A549 (cell line): ENCODE measurements at regions not wholly inside any gene's neighbourhood (a gene's known extent, or its start where the extent isn't known, plus 50 kb on each side); places are given as distances from the start of the nearest gene placed in this dataset.

Experiments used
- EP300 ChIP-seq, 2 experiments: fragments of >200 bp; sonication (Bioruptor Twin); formaldehyde crosslinking; IDR thresholded peaks; 2 replicates in 1 of 2; 3 replicates in 1 of 2; pipeline ENCODE4 v1.6.1; 2016 to 2017
- MAZ ChIP-seq: fragments of 150-350 bp; IDR thresholded peaks from 2 replicates; pipeline ENCODE4 v1.6.1; 2014; ENCODE audit warnings: antibody characterized with exemption, low read depth, low read length, borderline replicate concordance
- NFE2L2 ChIP-seq: fragments of 150-350 bp; conservative IDR thresholded peaks from 2 replicates; pipeline ENCODE4 v1.6.1; 2014; ENCODE audit warnings: low read length
- POLR2A ChIP-seq: IDR thresholded peaks from 2 replicates; pipeline ENCODE4 v1.6.1; 2012; ENCODE audit warnings: mild to moderate bottlenecking, low read length
- POLR2AphosphoS2 ChIP-seq: conservative IDR thresholded peaks from 2 replicates; pipeline ENCODE4 v1.6.1; 2012; ENCODE audit warnings: low read length, improper control_type of control experiment, inconsistent platforms
- ZNF302 ChIP-seq: fragments of 250-450 bp; sonication (Bioruptor Pico); IDR thresholded peaks from 2 replicates; pipeline ENCODE4 v1.9.0; 2021; ENCODE audit warnings: inconsistent platforms, mild to moderate bottlenecking, moderate library complexity
- TF ChIP-seq, protein P1 (sequence below): fragments of 250-450 bp; sonication (Bioruptor Pico); IDR thresholded peaks from 2 replicates; pipeline ENCODE4 v1.5.0; 2021; ENCODE audit warnings: mild to moderate bottlenecking, moderate library complexity, borderline replicate concordance
- TF ChIP-seq, protein P2 (sequence below): fragments of >200 bp; sonication (Bioruptor Twin); formaldehyde crosslinking; IDR thresholded peaks from 3 replicates; pipeline ENCODE4 v1.5.1; 2016
- TF ChIP-seq, protein P3 (sequence below): fragments of 250-450 bp; sonication (Bioruptor Pico); IDR thresholded peaks from 2 replicates; pipeline ENCODE4 v1.5.0; 2020; ENCODE audit warnings: low read depth, mild to moderate bottlenecking, moderate library complexity

DNA sequence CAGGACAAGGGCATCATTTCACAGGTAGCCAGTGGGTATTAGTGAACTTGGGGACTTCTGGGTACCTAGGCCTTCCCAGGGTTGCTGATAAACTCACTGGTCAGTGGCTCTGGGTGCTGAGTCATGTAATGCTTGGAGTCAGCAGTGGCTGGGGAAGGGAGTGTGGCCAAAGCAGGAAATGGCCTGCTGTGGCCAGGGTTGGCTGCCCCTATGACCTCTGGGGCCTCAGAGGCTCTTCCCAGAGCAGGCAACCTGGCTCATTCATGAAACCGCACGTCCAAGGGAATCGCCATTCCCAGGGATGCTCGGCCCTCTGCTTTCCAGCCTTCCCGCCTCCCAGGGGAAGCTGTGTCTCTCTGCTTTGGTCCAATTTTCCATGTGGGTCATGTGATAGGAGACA is 294.9 kb downstream of the DYSF start:
- no peak for TF ChIP-seq NFE2L2
- no peak for TF ChIP-seq POLR2A
- TF ChIP-seq ZNF302 (CRISPR knock-in tag), result no peak
- TF ChIP-seq, protein P1, sequence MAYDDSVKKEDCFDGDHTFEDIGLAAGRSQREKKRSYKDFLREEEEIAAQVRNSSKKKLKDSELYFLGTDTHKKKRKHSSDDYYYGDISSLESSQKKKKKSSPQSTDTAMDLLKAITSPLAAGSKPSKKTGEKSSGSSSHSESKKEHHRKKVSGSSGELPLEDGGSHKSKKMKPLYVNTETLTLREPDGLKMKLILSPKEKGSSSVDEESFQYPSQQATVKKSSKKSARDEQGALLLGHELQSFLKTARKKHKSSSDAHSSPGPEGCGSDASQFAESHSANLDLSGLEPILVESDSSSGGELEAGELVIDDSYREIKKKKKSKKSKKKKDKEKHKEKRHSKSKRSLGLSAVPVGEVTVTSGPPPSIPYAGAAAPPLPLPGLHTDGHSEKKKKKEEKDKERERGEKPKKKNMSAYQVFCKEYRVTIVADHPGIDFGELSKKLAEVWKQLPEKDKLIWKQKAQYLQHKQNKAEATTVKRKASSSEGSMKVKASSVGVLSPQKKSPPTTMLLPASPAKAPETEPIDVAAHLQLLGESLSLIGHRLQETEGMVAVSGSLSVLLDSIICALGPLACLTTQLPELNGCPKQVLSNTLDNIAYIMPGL (CRISPR knock-in tag), result no peak
- TF ChIP-seq, protein P2, sequence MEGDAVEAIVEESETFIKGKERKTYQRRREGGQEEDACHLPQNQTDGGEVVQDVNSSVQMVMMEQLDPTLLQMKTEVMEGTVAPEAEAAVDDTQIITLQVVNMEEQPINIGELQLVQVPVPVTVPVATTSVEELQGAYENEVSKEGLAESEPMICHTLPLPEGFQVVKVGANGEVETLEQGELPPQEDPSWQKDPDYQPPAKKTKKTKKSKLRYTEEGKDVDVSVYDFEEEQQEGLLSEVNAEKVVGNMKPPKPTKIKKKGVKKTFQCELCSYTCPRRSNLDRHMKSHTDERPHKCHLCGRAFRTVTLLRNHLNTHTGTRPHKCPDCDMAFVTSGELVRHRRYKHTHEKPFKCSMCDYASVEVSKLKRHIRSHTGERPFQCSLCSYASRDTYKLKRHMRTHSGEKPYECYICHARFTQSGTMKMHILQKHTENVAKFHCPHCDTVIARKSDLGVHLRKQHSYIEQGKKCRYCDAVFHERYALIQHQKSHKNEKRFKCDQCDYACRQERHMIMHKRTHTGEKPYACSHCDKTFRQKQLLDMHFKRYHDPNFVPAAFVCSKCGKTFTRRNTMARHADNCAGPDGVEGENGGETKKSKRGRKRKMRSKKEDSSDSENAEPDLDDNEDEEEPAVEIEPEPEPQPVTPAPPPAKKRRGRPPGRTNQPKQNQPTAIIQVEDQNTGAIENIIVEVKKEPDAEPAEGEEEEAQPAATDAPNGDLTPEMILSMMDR, result no peak
- TF ChIP-seq POLR2AphosphoS2, result no peak
- TF ChIP-seq MAZ, result no peak
- no peak for TF ChIP-seq EP300 (IDR thresholded peaks at IDR 0.05)
- TF ChIP-seq, protein P3, sequence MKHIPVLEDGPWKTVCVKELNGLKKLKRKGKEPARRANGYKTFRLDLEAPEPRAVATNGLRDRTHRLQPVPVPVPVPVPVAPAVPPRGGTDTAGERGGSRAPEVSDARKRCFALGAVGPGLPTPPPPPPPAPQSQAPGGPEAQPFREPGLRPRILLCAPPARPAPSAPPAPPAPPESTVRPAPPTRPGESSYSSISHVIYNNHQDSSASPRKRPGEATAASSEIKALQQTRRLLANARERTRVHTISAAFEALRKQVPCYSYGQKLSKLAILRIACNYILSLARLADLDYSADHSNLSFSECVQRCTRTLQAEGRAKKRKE (CRISPR knock-in tag), result no peak
